AML-193 (cell line): ENCODE measurements at regions not wholly inside any gene's neighbourhood (a gene's known extent, or its start where the extent isn't known, plus 50 kb on each side); places are given as distances from the start of the nearest gene placed in this dataset.

Source experiments
- DNase-seq, 2 experiments: peaks; one replicate each; lab custom pipeline; 2025; lab: John Stamatoyannopoulos, UW

- no peak for DNase-seq
These were observed 302.8 kb upstream of the TBC1D5 start for GRCh38 chr3:18044971-18045880.

GRCh38 chr3:18044191-18044590 lies 301.8 kb upstream of the TBC1D5 start:
- DNase-seq = no peak

GRCh38 chr3:18036450-18036815 lies 294.0 kb upstream of the TBC1D5 start:
- no peak for DNase-seq

GRCh38 chr3:18035641-18036449 lies 293.4 kb upstream of the TBC1D5 start:
- DNase-seq = no peak

- no peak for DNase-seq
These were observed 291.2 kb upstream of the TBC1D5 start for GRCh38 chr3:18033581-18034108.

GRCh38 chr3:18030371-18030870 lies 288.0 kb upstream of the TBC1D5 start:
- DNase-seq = no peak

- DNase-seq = no peak
These were observed 284.9 kb upstream of the TBC1D5 start for GRCh38 chr3:18027161-18027939.

- DNase-seq = no peak
These were observed 282.3 kb upstream of the TBC1D5 start for GRCh38 chr3:18024715-18025114.

GRCh38 chr3:18019161-18019495 lies 276.7 kb upstream of the TBC1D5 start:
- DNase-seq = no peak

- no peak for DNase-seq
These were observed 276.2 kb upstream of the TBC1D5 start for GRCh38 chr3:18018491-18019160.

- no peak for DNase-seq
These were observed 273.9 kb upstream of the TBC1D5 start for GRCh38 chr3:18016366-18016765.

GRCh38 chr3:18012933-18013332 lies 270.5 kb upstream of the TBC1D5 start:
- no peak for DNase-seq

GRCh38 chr3:18012436-18012835 lies 270.0 kb upstream of the TBC1D5 start:
- DNase-seq = no peak

- no peak for DNase-seq
These were observed 269.0 kb upstream of the TBC1D5 start for GRCh38 chr3:18011387-18011786.

- DNase-seq = no peak
These were observed 267.6 kb upstream of the TBC1D5 start for GRCh38 chr3:18010001-18010400.

GRCh38 chr3:18008706-18009368 lies 266.4 kb upstream of the TBC1D5 start:
- DNase-seq = no peak

- no peak for DNase-seq
These were observed 265.5 kb upstream of the TBC1D5 start for GRCh38 chr3:18007980-18008379.

GRCh38 chr3:17995769-17996168 lies 253.3 kb upstream of the TBC1D5 start:
- no peak for DNase-seq

GRCh38 chr3:17994167-17994566 lies 251.7 kb upstream of the TBC1D5 start:
- no peak for DNase-seq

GRCh38 chr3:17990390-17990789 lies 248.0 kb upstream of the TBC1D5 start:
- DNase-seq = no peak

- no peak for DNase-seq
These were observed 244.0 kb upstream of the TBC1D5 start for GRCh38 chr3:17986348-17986816.
